ENCODE measurements at regions not wholly inside any gene's neighbourhood (a gene's known extent, or its start where the extent isn't known, plus 50 kb on each side); places are given as distances from the start of the nearest gene placed in this dataset.

- H3K27ac Mint-ChIP-seq: no peak overlapping the region
- intact Hi-C loops (cut with micrococcal nuclease): no loop called here
- H3K4me1 Mint-ChIP-seq (ENCODE audit: low read depth): peaks cover 7% of the 10 kb centered on the region
- H3K27me3 Mint-ChIP-seq: no peaks in the 10 kb centered on the region
- no peak overlapping the region for H3K4me3 Mint-ChIP-seq
- H3K36me3 Mint-ChIP-seq (ENCODE audit: low read depth): no peaks in the 10 kb centered on the region
- peaks cover 34% of the 10 kb centered on the region for H3K9me3 Mint-ChIP-seq
Observed at GRCh38 chr13:110097013-110097412, 209.9 kb downstream of the COL4A1 start.

- Mint-ChIP-seq H3K27ac (no peak overlapping the region), H3K4me1 (ENCODE audit: low read depth) (peaks cover 7% of the 10 kb centered on the region), H3K36me3 (ENCODE audit: low read depth) (no peaks in the 10 kb centered on the region), H3K27me3 (no peaks in the 10 kb centered on the region), H3K4me3 (no peak overlapping the region), H3K9me3 (peaks cover 5% of the 10 kb centered on the region)
- intact Hi-C loops (cut with micrococcal nuclease): no loop called here
Observed at GRCh38 chr13:110092831-110093247, 214.1 kb downstream of the COL4A1 start.

GRCh38 chr13:110089815-110090214, 217.1 kb downstream of the COL4A1 start:
- peaks cover 8% of the 10 kb centered on the region for H3K9me3 Mint-ChIP-seq
- intact Hi-C loops (cut with micrococcal nuclease): no loop called here
- no peaks in the 10 kb centered on the region for H3K36me3 Mint-ChIP-seq (ENCODE audit: low read depth)
- no peak overlapping the region for H3K27ac Mint-ChIP-seq
- H3K27me3 Mint-ChIP-seq: no peaks in the 10 kb centered on the region
- no peak overlapping the region for H3K4me3 Mint-ChIP-seq
- peaks cover 7% of the 10 kb centered on the region for H3K4me1 Mint-ChIP-seq (ENCODE audit: low read depth)

- H3K27me3 Mint-ChIP-seq: no peaks in the 10 kb centered on the region
Observed at GRCh38 chr13:110089100-110089499, 217.9 kb downstream of the COL4A1 start.

GRCh38 chr13:110073982-110074381, 233.0 kb downstream of the COL4A1 start:
- intact Hi-C loops (cut with micrococcal nuclease): no loop called here
- no peak overlapping the region for H3K4me3 Mint-ChIP-seq
- H3K27me3 Mint-ChIP-seq: no peaks in the 10 kb centered on the region
- peaks cover 6% of the 10 kb centered on the region for H3K9me3 Mint-ChIP-seq
- H3K27ac Mint-ChIP-seq: no peak overlapping the region
- H3K36me3 Mint-ChIP-seq (ENCODE audit: low read depth): no peaks in the 10 kb centered on the region
- H3K4me1 Mint-ChIP-seq (ENCODE audit: low read depth): no peaks in the 10 kb centered on the region

More at GRCh38 chr13:110089100-110089499, 217.9 kb downstream of the COL4A1 start:
- Mint-ChIP-seq H3K9me3 (peaks cover 8% of the 10 kb centered on the region), H3K4me1 (ENCODE audit: low read depth) (no peaks in the 10 kb centered on the region), H3K27ac (no peak overlapping the region), H3K36me3 (ENCODE audit: low read depth) (no peaks in the 10 kb centered on the region), H3K4me3 (no peak overlapping the region)
- intact Hi-C loops (cut with micrococcal nuclease): no loop called here

- H3K27ac Mint-ChIP-seq: no peak overlapping the region
- H3K27me3 Mint-ChIP-seq: no peaks in the 10 kb centered on the region
- no peaks in the 10 kb centered on the region for H3K9me3 Mint-ChIP-seq
- H3K4me3 Mint-ChIP-seq: no peak overlapping the region
- intact Hi-C loops (cut with micrococcal nuclease): no loop called here
- H3K36me3 Mint-ChIP-seq (ENCODE audit: low read depth): no peaks in the 10 kb centered on the region
- H3K4me1 Mint-ChIP-seq (ENCODE audit: low read depth): no peaks in the 10 kb centered on the region
Observed at GRCh38 chr13:110070511-110071120, 236.3 kb downstream of the COL4A1 start.

- no peaks in the 10 kb centered on the region for H3K4me1 Mint-ChIP-seq (ENCODE audit: low read depth)
- no peak overlapping the region for H3K4me3 Mint-ChIP-seq
- H3K27ac Mint-ChIP-seq: no peak overlapping the region
- no peaks in the 10 kb centered on the region for H3K27me3 Mint-ChIP-seq
- no peaks in the 10 kb centered on the region for H3K9me3 Mint-ChIP-seq
- intact Hi-C loops (cut with micrococcal nuclease): no loop called here
- H3K36me3 Mint-ChIP-seq (ENCODE audit: low read depth): no peaks in the 10 kb centered on the region
Observed at GRCh38 chr13:110070046-110070445, 236.9 kb downstream of the COL4A1 start.

GRCh38 chr13:110068176-110068473, 238.8 kb downstream of the COL4A1 start:
- Mint-ChIP-seq H3K9me3 (no peaks in the 10 kb centered on the region), H3K4me3 (no peak overlapping the region)

GRCh38 chr13:110067355-110068175, 239.4 kb downstream of the COL4A1 start:
- Mint-ChIP-seq H3K36me3 (ENCODE audit: low read depth) (no peaks in the 10 kb centered on the region), H3K27ac (no peak overlapping the region), H3K9me3 (no peaks in the 10 kb centered on the region), H3K27me3 (no peaks in the 10 kb centered on the region), H3K4me1 (ENCODE audit: low read depth) (no peaks in the 10 kb centered on the region), H3K4me3 (no peak overlapping the region)
- intact Hi-C loops (cut with micrococcal nuclease): no loop called here

More at GRCh38 chr13:110068176-110068473, 238.8 kb downstream of the COL4A1 start:
- Mint-ChIP-seq H3K27me3 (no peaks in the 10 kb centered on the region), H3K4me1 (ENCODE audit: low read depth) (no peaks in the 10 kb centered on the region), H3K27ac (no peak overlapping the region), H3K36me3 (ENCODE audit: low read depth) (no peaks in the 10 kb centered on the region)
- intact Hi-C loops (cut with micrococcal nuclease): no loop called here

GRCh38 chr13:110065780-110066179, 241.2 kb downstream of the COL4A1 start:
- H3K36me3 Mint-ChIP-seq (ENCODE audit: low read depth): no peaks in the 10 kb centered on the region
- H3K9me3 Mint-ChIP-seq: no peaks in the 10 kb centered on the region
- intact Hi-C loops (cut with micrococcal nuclease): no loop called here
- H3K27ac Mint-ChIP-seq: no peak overlapping the region
- no peaks in the 10 kb centered on the region for H3K27me3 Mint-ChIP-seq
- no peak overlapping the region for H3K4me3 Mint-ChIP-seq
- no peaks in the 10 kb centered on the region for H3K4me1 Mint-ChIP-seq (ENCODE audit: low read depth)

- intact Hi-C loops (cut with micrococcal nuclease): no loop called here
- H3K27ac Mint-ChIP-seq: no peak overlapping the region
- H3K36me3 Mint-ChIP-seq (ENCODE audit: low read depth): no peaks in the 10 kb centered on the region
- H3K9me3 Mint-ChIP-seq: no peaks in the 10 kb centered on the region
- no peaks in the 10 kb centered on the region for H3K27me3 Mint-ChIP-seq
- H3K4me3 Mint-ChIP-seq: no peak overlapping the region
- no peaks in the 10 kb centered on the region for H3K4me1 Mint-ChIP-seq (ENCODE audit: low read depth)
Observed at GRCh38 chr13:110063490-110064421, 243.2 kb downstream of the COL4A1 start.

GRCh38 chr13:110062777-110063442, 244.0 kb downstream of the COL4A1 start:
- no peaks in the 10 kb centered on the region for H3K4me1 Mint-ChIP-seq (ENCODE audit: low read depth)
- intact Hi-C loops (cut with micrococcal nuclease): no loop called here
- no peaks in the 10 kb centered on the region for H3K9me3 Mint-ChIP-seq
- H3K27me3 Mint-ChIP-seq: no peaks in the 10 kb centered on the region
- H3K4me3 Mint-ChIP-seq: no peak overlapping the region
- H3K36me3 Mint-ChIP-seq (ENCODE audit: low read depth): no peaks in the 10 kb centered on the region
- no peak overlapping the region for H3K27ac Mint-ChIP-seq

- intact Hi-C loops (cut with micrococcal nuclease): no loop called here
- Mint-ChIP-seq H3K27me3 (no peaks in the 10 kb centered on the region), H3K27ac (no peak overlapping the region), H3K9me3 (no peaks in the 10 kb centered on the region), H3K4me3 (no peak overlapping the region), H3K36me3 (ENCODE audit: low read depth) (no peaks in the 10 kb centered on the region), H3K4me1 (ENCODE audit: low read depth) (no peaks in the 10 kb centered on the region)
Observed at GRCh38 chr13:110062077-110062776, 244.7 kb downstream of the COL4A1 start.

Measured in dendritic cell treated with granulocyte-macrophage colony-stimulating factor and Interleukin-4, amounts not matched to agents 40 ng/mL and 50 ng/mL, for 4 days (primary cell).